H1 (cell line): ENCODE measurements at regions not wholly inside any gene's neighbourhood (a gene's known extent, or its start where the extent isn't known, plus 50 kb on each side); places are given as distances from the start of the nearest gene placed in this dataset.

Source experiments
- CTCF ChIP-seq, 3 experiments: IDR thresholded peaks; 1 replicate in 2 of 3; 2 replicates in 1 of 3; pipeline versions ENCODE4 v1.5.1 to v1.6.1; 2011; ENCODE audit warnings: low read length in 3 of 3, mild to moderate bottlenecking in 3 of 3, inconsistent platforms in 2 of 3, low read depth in 1 of 3, moderate library complexity in 1 of 3; ENCODE audit not compliant: insufficient read depth in 1 of 3; ENCODE audit errors: control extremely low read depth in 1 of 3
- RAD21 ChIP-seq, 2 experiments: IDR thresholded peaks in 1 of 2; conservative IDR thresholded peaks in 1 of 2; 2 replicates each; pipeline ENCODE4 v1.6.1; 2011; ENCODE audit warnings: low read depth in 2 of 2, low read length in 2 of 2, improper control_type of control experiment in 1 of 2, inconsistent platforms in 1 of 2, mild to moderate bottlenecking in 1 of 2, moderate library complexity in 1 of 2
- ZNF274 ChIP-seq: IDR thresholded peaks from 2 replicates; pipeline ENCODE4 v1.7.0; 2012; ENCODE audit warnings: low read length, borderline replicate concordance; ENCODE audit errors: extremely low read depth

- no peak for TF ChIP-seq CTCF (IDR thresholded peaks at IDR 0.05; ENCODE audit: control extremely low read depth in 1 of 3, insufficient read depth in 1 of 3, low read depth in 1 of 3, low read length in 3 of 3)
- TF ChIP-seq RAD21 (IDR thresholded peaks at IDR 0.05 in 1 of 2, conservative IDR thresholded peaks at IDR 0.05 in 1 of 2; ENCODE audit: low read depth in 2 of 2, low read length in 2 of 2): no peak
- no peak for TF ChIP-seq ZNF274
These were observed 126.2 kb downstream of the LINC00237 start for GRCh38 chr20:20979934-20980333.
